ENCODE measurements at regions not wholly inside any gene's neighbourhood (a gene's known extent, or its start where the extent isn't known, plus 50 kb on each side); places are given as distances from the start of the nearest gene placed in this dataset.

DNA sequence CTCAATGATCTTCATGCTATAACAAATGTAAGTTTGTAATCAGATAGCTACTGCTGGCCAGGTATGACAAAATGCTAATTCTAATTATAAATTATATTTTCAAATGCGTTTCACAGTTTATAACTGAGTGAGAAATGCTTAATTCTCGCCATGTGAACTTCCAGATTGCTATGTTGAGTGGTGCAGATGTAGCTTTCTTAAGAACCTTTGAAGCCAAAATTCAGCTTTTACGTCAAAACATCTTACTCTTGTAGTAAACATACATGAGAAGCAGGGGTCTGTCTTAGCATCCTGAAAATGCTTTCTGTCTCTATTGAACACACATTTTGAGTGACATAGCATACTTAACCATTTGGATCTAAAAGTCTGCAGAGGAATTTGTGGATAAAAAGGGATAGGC is 176.5 kb upstream of the PRICKLE1 start:
- Histone ChIP-seq H3K27ac (replicated peaks) (no peak overlapping the region), H3K27me3 (ENCODE audit: insufficient read depth, poor library complexity, severe bottlenecking) (no peaks in the 10 kb centered on the region), H3K4me3 (replicated peaks; ENCODE audit: insufficient read depth, low read length) (no peak overlapping the region)
- TF ChIP-seq, protein P1, sequence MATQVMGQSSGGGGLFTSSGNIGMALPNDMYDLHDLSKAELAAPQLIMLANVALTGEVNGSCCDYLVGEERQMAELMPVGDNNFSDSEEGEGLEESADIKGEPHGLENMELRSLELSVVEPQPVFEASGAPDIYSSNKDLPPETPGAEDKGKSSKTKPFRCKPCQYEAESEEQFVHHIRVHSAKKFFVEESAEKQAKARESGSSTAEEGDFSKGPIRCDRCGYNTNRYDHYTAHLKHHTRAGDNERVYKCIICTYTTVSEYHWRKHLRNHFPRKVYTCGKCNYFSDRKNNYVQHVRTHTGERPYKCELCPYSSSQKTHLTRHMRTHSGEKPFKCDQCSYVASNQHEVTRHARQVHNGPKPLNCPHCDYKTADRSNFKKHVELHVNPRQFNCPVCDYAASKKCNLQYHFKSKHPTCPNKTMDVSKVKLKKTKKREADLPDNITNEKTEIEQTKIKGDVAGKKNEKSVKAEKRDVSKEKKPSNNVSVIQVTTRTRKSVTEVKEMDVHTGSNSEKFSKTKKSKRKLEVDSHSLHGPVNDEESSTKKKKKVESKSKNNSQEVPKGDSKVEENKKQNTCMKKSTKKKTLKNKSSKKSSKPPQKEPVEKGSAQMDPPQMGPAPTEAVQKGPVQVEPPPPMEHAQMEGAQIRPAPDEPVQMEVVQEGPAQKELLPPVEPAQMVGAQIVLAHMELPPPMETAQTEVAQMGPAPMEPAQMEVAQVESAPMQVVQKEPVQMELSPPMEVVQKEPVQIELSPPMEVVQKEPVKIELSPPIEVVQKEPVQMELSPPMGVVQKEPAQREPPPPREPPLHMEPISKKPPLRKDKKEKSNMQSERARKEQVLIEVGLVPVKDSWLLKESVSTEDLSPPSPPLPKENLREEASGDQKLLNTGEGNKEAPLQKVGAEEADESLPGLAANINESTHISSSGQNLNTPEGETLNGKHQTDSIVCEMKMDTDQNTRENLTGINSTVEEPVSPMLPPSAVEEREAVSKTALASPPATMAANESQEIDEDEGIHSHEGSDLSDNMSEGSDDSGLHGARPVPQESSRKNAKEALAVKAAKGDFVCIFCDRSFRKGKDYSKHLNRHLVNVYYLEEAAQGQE (IDR thresholded peaks at IDR 0.05; ENCODE audit: insufficient replicate concordance, low read depth) = no peak
- TF ChIP-seq POLR2AphosphoS5 (IDR thresholded peaks at IDR 0.05; ENCODE audit: low read depth) (no peak), GABPA (IDR thresholded peaks at IDR 0.05; ENCODE audit: low read depth) (no peak), SPI1 (IDR thresholded peaks at IDR 0.05; ENCODE audit: borderline replicate concordance, low read depth) (no peak)
- TF ChIP-seq, protein P2, sequence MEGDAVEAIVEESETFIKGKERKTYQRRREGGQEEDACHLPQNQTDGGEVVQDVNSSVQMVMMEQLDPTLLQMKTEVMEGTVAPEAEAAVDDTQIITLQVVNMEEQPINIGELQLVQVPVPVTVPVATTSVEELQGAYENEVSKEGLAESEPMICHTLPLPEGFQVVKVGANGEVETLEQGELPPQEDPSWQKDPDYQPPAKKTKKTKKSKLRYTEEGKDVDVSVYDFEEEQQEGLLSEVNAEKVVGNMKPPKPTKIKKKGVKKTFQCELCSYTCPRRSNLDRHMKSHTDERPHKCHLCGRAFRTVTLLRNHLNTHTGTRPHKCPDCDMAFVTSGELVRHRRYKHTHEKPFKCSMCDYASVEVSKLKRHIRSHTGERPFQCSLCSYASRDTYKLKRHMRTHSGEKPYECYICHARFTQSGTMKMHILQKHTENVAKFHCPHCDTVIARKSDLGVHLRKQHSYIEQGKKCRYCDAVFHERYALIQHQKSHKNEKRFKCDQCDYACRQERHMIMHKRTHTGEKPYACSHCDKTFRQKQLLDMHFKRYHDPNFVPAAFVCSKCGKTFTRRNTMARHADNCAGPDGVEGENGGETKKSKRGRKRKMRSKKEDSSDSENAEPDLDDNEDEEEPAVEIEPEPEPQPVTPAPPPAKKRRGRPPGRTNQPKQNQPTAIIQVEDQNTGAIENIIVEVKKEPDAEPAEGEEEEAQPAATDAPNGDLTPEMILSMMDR (IDR thresholded peaks at IDR 0.05; ENCODE audit: insufficient read depth, low read length) = no peak
- no peak for DNase-seq (ENCODE audit: low read depth in 1 of 2, low spot score in 1 of 2)

- TF ChIP-seq, protein P1 (IDR thresholded peaks at IDR 0.05; ENCODE audit: insufficient replicate concordance, low read depth) = no peak
- no peak for TF ChIP-seq GABPA (IDR thresholded peaks at IDR 0.05; ENCODE audit: low read depth)
- TF ChIP-seq, protein P2 (IDR thresholded peaks at IDR 0.05; ENCODE audit: insufficient read depth, low read length) = no peak
- no peak for TF ChIP-seq SPI1 (IDR thresholded peaks at IDR 0.05; ENCODE audit: borderline replicate concordance, low read depth)
- TF ChIP-seq POLR2AphosphoS5 (IDR thresholded peaks at IDR 0.05; ENCODE audit: low read depth) = no peak
- DNase-seq (ENCODE audit: low read depth in 1 of 2, low spot score in 1 of 2) = no peak
- H3K4me3 ChIP-seq (replicated peaks; ENCODE audit: insufficient read depth, low read length) = no peak overlapping the region
- no peaks in the 10 kb centered on the region for H3K27me3 ChIP-seq (ENCODE audit: insufficient read depth, poor library complexity, severe bottlenecking)
- H3K27ac ChIP-seq (replicated peaks) = no peak overlapping the region
Observed at GRCh38 chr12:42763682-42764081, 174.1 kb upstream of the PRICKLE1 start.

- TF ChIP-seq, protein P1 (IDR thresholded peaks at IDR 0.05; ENCODE audit: insufficient replicate concordance, low read depth) = no peak
- TF ChIP-seq, protein P2 (IDR thresholded peaks at IDR 0.05; ENCODE audit: insufficient read depth, low read length) = no peak
- TF ChIP-seq GABPA (IDR thresholded peaks at IDR 0.05; ENCODE audit: low read depth) = no peak
- TF ChIP-seq SPI1 (IDR thresholded peaks at IDR 0.05; ENCODE audit: borderline replicate concordance, low read depth) = no peak
- H3K27me3 ChIP-seq (ENCODE audit: insufficient read depth, poor library complexity, severe bottlenecking) = no peaks in the 10 kb centered on the region
- H3K27ac ChIP-seq (replicated peaks) = no peak overlapping the region
- H3K4me3 ChIP-seq (replicated peaks; ENCODE audit: insufficient read depth, low read length) = no peak overlapping the region
- no peak for DNase-seq (ENCODE audit: low read depth in 1 of 2, low spot score in 1 of 2)
Observed at GRCh38 chr12:42762395-42762925, 172.9 kb upstream of the PRICKLE1 start.

Measured in HL-60 (cell line).